ENCODE measurements at regions not wholly inside any gene's neighbourhood (a gene's known extent, or its start where the extent isn't known, plus 50 kb on each side); places are given as distances from the start of the nearest gene placed in this dataset.

GRCh38 chr1:34306568-34306967 lies 129.9 kb downstream of the C1orf94 start:
- TF ChIP-seq CTCF (IDR thresholded peaks at IDR 0.05), result no peak
- TF ChIP-seq POLR2A (IDR thresholded peaks at IDR 0.05), result no peak

Data from right lobe of liver (tissue), 4 donors.